ENCODE measurements at regions not wholly inside any gene's neighbourhood (a gene's known extent, or its start where the extent isn't known, plus 50 kb on each side); places are given as distances from the start of the nearest gene placed in this dataset.

- TF ChIP-seq CTCF (IDR thresholded peaks at IDR 0.05) = no peak
- no peak for TF ChIP-seq POLR2A (IDR thresholded peaks at IDR 0.05)
Measured at GRCh38 chr13:34322743-34323074, 504.8 kb downstream of the RFC3 start.

All from Peyer's patch (tissue), 4 donors.